T-helper 17 cell (primary cell): ENCODE measurements at regions not wholly inside any gene's neighbourhood (a gene's known extent, or its start where the extent isn't known, plus 50 kb on each side); places are given as distances from the start of the nearest gene placed in this dataset.
A peak's percentile ranks its signal among the peaks of the same experiment; 100 is the strongest.
"Not testable (repeated sequence)": the region's sequence is repeated elsewhere in the genome, so short reads cannot be mapped to it uniquely, and the experiment has no call there.

Source experiments
- ATAC-seq: fragments of 150-1000 bp; cut with Tn5 transposase; 2 replicates; pipeline ENCODE4 v1.10.0; 2021; ENCODE audit warnings: mild to moderate bottlenecking, moderate library complexity
- DNase-seq, 3 donors: peaks; one replicate each; pipeline versions ENCODE4 v3.0.0 to v3.0.0-alpha.2; 2020 to 2021
- H3K9me3 ChIP-seq: one replicate; pipeline ENCODE4 v1.7.0; 2013; ENCODE audit warnings: low read length, mild to moderate bottlenecking; ENCODE audit not compliant: control insufficient read depth, poor library complexity, severe bottlenecking
- H3K27ac Mint-ChIP-seq: one replicate; pipeline ENCODE4 v1.8.0; 2022; ENCODE audit warnings: mild to moderate bottlenecking, moderate library complexity, mixed read lengths
- H3K27me3 Mint-ChIP-seq: one replicate; pipeline ENCODE4 v1.8.0; 2022; ENCODE audit warnings: mixed read lengths
- H3K36me3 Mint-ChIP-seq: one replicate; pipeline ENCODE4 v1.8.0; 2022; ENCODE audit warnings: low read depth, mixed read lengths
- H3K4me1 Mint-ChIP-seq: one replicate; pipeline ENCODE4 v1.8.0; 2022; ENCODE audit warnings: mild to moderate bottlenecking, mixed read lengths
- H3K4me3 Mint-ChIP-seq: one replicate; pipeline ENCODE4 v1.8.0; 2022; ENCODE audit warnings: mild to moderate bottlenecking, moderate library complexity, mixed read lengths

DNA sequence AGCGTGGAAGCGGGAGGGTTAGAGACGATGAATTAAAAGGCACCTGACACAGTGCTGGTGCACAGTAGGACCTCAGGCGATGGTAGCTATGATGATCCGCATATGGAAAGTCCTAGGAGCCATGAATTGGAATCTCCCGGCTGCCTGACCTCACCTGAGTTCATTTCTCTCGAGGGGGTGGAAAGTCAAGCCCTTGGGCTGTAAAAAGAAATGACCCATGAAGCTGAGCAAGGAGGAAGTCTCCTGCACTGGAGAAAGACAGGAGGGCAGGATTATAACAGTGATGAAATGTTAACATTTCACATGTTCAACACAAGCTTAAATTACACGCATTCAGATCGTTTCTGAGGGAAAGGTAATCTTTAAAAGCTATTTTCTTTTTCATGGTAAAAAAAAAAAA, 481.2 kb downstream of the MATN1 start:
- ATAC-seq = no peak
- Mint-ChIP-seq H3K4me3 (no peak overlapping the region), H3K27ac (no peak overlapping the region), H3K27me3 (peaks cover 56% of the 10 kb centered on the region), H3K36me3 (peaks cover 5% of the 10 kb centered on the region), H3K4me1 (peaks cover 2% of the 10 kb centered on the region)
- no peak for DNase-seq
- no peaks in the 10 kb centered on the region for H3K9me3 ChIP-seq

DNA sequence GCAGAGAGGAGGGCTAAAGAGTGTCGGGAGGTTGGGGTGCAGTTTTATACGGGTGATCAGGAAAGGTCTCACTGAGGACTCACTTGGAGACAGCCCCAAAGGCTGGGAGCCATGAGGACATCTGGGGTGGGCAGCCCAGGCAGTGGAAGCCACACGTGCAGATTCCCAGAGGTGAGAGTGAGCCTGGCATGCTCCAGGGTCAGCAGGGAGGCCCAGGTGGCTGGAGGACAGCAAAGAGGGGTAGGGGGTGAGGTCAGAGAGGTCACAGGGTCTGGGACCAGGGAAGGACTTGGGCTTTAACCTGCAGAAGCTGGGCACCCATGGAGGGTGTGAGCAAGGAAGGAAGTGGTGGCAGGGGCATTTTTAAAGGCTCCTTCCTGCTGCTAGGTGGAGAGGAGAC, 481.7 kb downstream of the MATN1 start:
- H3K9me3 ChIP-seq = no peaks in the 10 kb centered on the region
- DNase-seq (no peak), ATAC-seq (no peak)
- peak overlapping the region; percentile 51 for H3K27ac Mint-ChIP-seq
- H3K27me3 Mint-ChIP-seq = peaks cover 56% of the 10 kb centered on the region
- no peak overlapping the region for H3K4me3 Mint-ChIP-seq
- H3K4me1 Mint-ChIP-seq = peaks cover 2% of the 10 kb centered on the region
- H3K36me3 Mint-ChIP-seq = peaks cover 5% of the 10 kb centered on the region

DNA sequence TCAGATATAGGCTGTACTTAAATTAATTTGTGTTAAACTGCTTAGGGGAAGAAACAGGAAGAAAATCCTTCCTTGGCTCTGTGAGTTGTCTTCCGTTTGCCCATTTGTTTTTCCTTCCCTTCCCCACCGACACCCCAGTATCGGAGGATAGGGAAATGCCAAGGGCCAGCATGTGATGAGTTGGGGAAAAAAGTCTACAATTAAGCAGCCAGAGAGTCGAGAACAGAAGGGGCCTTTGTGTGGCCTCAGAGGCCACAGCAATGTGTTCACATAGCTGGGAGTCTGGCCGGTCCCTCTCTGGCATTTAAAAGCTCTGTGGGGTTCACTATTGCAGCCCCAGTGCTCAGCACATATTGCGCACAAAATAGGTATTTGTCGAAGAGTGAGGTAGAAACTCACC, 489.3 kb downstream of the MATN1 start:
- H3K4me1 Mint-ChIP-seq = peaks cover 2% of the 10 kb centered on the region
- no peaks in the 10 kb centered on the region for H3K9me3 ChIP-seq
- H3K4me3 Mint-ChIP-seq = no peak overlapping the region
- H3K27me3 Mint-ChIP-seq = peaks cover 22% of the 10 kb centered on the region
- ATAC-seq (no peak), DNase-seq (no peak)
- no peak overlapping the region for H3K27ac Mint-ChIP-seq
- no peaks in the 10 kb centered on the region for H3K36me3 Mint-ChIP-seq

DNA sequence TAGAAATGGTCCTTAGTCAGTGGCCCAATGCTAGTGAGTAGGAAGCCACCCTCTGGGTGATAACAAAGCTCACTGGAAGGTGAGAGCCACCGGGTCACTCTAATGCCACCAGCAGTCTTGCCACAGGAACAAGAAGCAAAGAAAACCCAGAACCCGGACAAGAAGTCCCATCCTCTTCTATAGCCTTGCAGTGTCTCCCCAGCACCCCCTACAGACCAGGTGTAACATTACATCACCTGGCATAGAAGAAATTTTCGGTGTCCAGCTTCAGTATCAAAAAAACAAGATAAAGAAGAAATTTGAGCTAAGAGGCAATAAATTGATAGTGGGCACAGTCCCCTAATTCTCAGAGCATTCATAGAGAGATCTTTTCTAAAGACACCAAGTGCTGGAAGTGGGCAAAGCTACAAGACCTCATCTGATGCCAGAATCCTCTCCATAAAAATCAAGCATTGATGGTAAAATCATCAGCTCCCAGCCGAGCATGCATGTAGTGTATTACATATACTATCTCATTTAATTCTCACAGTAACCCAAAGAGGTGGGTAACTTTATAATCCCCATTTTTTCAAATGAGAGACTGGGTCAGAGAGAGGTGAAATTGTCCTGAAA, 491.0 kb downstream of the MATN1 start:
- ATAC-seq = peak; percentile 37

DNA sequence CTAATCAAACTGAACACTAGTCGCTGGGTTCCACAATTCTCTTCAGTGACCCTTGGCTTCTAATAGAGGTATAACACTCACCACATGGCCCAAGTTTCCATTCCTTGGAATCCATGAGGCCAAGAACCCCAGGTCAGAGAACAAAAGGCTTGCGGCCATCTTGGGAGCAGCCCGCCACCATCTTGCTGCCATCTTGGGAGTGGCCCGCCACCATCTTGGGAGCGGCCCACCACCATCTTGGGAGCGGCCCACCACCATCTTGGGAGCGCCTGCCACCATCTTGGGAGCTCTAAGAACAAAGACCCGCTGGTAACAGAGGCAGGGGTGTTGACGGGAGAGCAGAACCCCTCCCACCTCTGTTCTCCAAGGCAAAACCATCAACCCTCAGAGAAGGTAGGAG, 493.4 kb downstream of the MATN1 start:
- Mint-ChIP-seq H3K4me1 (no peaks in the 10 kb centered on the region), H3K4me3 (no peak overlapping the region), H3K36me3 (no peaks in the 10 kb centered on the region), H3K27ac (no peak overlapping the region), H3K27me3 (peaks cover 36% of the 10 kb centered on the region)
- ATAC-seq (no peak), DNase-seq (no peak)
- H3K9me3 ChIP-seq = no peaks in the 10 kb centered on the region

More for the DNA sequence above, 491.0 kb downstream of the MATN1 start:
- H3K4me3 Mint-ChIP-seq = no peak overlapping the region
- no peaks in the 10 kb centered on the region for H3K36me3 Mint-ChIP-seq
- H3K27me3 Mint-ChIP-seq = peaks cover 30% of the 10 kb centered on the region
- no peak overlapping the region for H3K27ac Mint-ChIP-seq
- H3K4me1 Mint-ChIP-seq = peaks cover 2% of the 10 kb centered on the region
- DNase-seq = no peak
- no peaks in the 10 kb centered on the region for H3K9me3 ChIP-seq

DNA sequence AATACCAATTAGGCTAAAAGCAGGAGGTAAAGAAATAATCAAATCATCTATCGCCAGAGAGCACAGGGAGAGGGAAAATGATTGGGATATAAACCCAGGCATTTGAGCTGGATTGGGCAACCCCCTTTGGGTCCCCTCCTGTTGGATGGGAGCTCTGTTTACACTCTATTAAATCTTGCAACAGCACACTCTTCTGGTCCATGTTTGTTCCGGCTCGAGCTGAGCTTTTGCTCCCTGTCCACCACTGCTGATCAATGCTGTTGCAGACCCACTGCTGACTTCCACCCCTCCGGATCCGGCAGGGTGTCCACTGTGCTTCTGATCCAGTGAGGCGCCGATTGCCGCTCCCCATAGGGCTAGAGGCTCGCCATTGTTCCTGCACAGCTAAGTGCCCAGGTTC, 493.8 kb downstream of the MATN1 start:
- peaks cover 40% of the 10 kb centered on the region for H3K27me3 Mint-ChIP-seq

DNA sequence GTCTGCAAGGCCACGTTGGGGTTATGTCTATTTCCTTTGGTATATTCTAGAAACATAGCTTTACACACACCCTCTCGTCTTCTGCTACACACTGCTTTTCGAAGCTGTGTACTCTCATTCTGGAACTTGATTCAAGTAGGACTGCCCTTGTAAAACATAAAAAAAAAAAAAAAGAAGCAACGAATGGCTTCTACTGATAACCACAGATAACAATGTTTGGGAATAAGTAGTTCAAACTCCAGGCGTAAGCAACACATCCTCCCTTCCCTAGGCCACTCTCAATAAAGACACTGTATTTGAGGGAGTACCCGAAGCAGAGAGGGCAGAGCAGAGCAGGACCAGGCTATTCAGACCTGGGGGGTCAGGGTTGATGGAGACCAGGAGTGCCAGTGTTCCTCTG, 496.7 kb downstream of the MATN1 start:
- H3K36me3 Mint-ChIP-seq = no peaks in the 10 kb centered on the region
- H3K27me3 Mint-ChIP-seq = peaks cover 36% of the 10 kb centered on the region
- H3K9me3 ChIP-seq = no peaks in the 10 kb centered on the region
- DNase-seq (no peak), ATAC-seq (no peak)
- no peaks in the 10 kb centered on the region for H3K4me1 Mint-ChIP-seq
- H3K27ac Mint-ChIP-seq = no peak overlapping the region
- H3K4me3 Mint-ChIP-seq = no peak overlapping the region

More for the DNA sequence above, 493.8 kb downstream of the MATN1 start:
- DNase-seq (no peak), ATAC-seq (no peak)
- Mint-ChIP-seq H3K4me3 (no peak overlapping the region), H3K27ac (no peak overlapping the region), H3K4me1 (no peaks in the 10 kb centered on the region), H3K36me3 (no peaks in the 10 kb centered on the region)
- H3K9me3 ChIP-seq = no peaks in the 10 kb centered on the region

DNA sequence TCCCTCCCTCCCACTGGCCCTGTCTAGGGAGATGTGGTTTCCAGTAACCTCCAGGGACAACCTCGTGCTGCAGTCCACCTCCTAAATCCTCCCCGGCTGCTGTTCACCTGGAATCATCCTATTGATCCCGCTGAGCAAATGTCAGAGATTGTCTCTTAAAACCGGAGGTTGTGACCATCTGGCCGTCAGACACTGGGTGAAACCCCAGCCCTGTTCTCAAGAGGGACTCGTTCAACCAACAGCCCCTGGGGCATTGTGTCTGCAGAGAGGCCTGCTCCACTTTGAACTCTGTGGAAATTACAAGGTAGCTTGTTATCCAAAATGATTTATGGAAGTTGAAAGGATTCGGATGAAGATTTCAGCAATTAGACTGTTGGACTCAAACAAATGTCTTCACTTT, 498.0 kb downstream of the MATN1 start:
- no peaks in the 10 kb centered on the region for H3K9me3 ChIP-seq
- peaks cover 47% of the 10 kb centered on the region for H3K27me3 Mint-ChIP-seq
- ATAC-seq = no peak
- H3K27ac Mint-ChIP-seq = no peak overlapping the region
- DNase-seq = no peak
- H3K4me3 Mint-ChIP-seq = no peak overlapping the region
- H3K36me3 Mint-ChIP-seq = no peaks in the 10 kb centered on the region
- H3K4me1 Mint-ChIP-seq = no peaks in the 10 kb centered on the region

DNA sequence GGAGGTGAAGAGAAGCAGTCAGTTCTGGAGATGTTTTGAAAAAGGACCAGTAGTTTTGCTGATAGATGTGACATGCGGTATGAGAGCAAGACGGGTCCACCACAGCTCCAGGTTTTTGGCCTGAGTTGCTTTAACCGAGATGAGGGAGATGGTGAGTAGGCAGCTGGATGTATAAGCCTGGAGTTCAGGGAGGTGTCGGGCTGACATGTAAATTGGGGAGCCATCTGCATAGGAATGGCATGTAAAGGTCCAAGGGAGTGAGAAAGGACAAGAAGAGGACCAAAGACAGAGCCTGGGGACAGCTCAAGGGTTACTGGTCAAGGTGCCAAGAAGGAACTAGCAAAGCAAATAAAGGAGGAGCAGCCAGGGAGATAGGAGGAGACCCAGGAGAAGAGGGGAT, 503.7 kb downstream of the MATN1 start:
- no peak overlapping the region for H3K27ac Mint-ChIP-seq
- ATAC-seq (no peak), DNase-seq (no peak)
- peaks cover 2% of the 10 kb centered on the region for H3K36me3 Mint-ChIP-seq
- H3K27me3 Mint-ChIP-seq = peaks cover 43% of the 10 kb centered on the region
- H3K4me1 Mint-ChIP-seq = peaks cover 4% of the 10 kb centered on the region
- H3K4me3 Mint-ChIP-seq = no peak overlapping the region
- H3K9me3 ChIP-seq = no peaks in the 10 kb centered on the region

DNA sequence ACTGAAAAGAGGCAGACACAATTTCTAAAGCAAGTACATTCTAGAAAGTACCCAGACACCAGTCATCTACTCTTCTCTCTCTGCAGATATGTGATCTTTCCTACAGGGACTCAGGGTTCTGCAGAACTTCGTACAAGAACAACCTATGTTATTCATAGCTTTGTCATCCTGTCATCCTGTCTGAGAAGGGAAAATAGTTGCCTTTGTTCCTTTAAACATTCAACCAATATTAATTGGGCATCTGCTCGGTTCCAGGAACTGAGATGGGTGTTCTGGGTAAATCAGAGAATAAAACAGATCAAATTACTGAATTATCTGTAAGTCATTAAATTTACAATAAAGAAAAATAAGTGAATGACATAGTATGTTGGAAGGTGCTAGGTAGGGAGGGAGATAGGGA, 504.9 kb downstream of the MATN1 start:
- H3K9me3 ChIP-seq = no peaks in the 10 kb centered on the region
- peaks cover 43% of the 10 kb centered on the region for H3K27me3 Mint-ChIP-seq
- ATAC-seq (no peak), DNase-seq (no peak)
- no peak overlapping the region for H3K4me3 Mint-ChIP-seq
- H3K36me3 Mint-ChIP-seq = peaks cover 2% of the 10 kb centered on the region
- no peak overlapping the region for H3K27ac Mint-ChIP-seq
- peaks cover 4% of the 10 kb centered on the region for H3K4me1 Mint-ChIP-seq

DNA sequence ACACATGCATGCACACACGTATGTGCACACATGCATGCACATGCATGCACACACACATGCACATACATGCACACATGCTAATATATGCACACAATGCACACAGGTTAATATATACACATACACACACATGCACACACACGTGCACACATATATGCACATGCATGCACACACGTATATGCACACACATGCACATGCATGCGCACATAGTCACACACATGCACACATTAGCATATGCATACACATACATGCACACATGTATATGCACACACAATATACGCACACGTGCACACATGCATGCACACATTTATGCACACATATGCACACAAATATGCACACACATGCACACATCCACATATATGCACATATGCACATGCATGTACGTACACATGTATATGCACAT, 506.8 kb downstream of the MATN1 start:
- ATAC-seq = no peak
- H3K4me1 Mint-ChIP-seq = peaks cover 4% of the 10 kb centered on the region
- no peak overlapping the region for H3K27ac Mint-ChIP-seq
- H3K27me3 Mint-ChIP-seq = peaks cover 45% of the 10 kb centered on the region
- no peaks in the 10 kb centered on the region for H3K9me3 ChIP-seq
- no peak for DNase-seq
- H3K4me3 Mint-ChIP-seq = no peak overlapping the region
- H3K36me3 Mint-ChIP-seq = peaks cover 2% of the 10 kb centered on the region

DNA sequence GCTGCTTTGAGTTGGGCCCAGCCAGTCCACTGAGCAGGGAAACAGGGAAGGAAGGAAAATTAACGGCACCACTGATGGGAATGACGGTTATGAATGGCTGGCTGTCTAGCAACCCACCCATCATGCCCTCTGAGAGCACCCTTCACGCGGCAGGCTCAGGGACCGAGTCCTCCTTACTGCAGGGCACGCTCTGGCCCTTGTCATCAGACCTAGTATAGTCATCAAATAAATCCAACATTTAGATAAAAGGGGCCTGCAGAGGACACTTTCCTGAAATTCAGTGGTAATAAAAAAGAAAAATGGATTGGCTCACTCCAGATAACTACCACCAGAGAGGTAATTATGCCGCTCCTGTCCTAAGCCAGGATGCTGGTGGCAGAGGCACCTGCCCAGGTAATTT, 509.4 kb downstream of the MATN1 start:
- H3K4me3 Mint-ChIP-seq = no peak overlapping the region
- no peaks in the 10 kb centered on the region for H3K36me3 Mint-ChIP-seq
- ATAC-seq = no peak
- H3K9me3 ChIP-seq = no peaks in the 10 kb centered on the region
- H3K4me1 Mint-ChIP-seq = peaks cover 2% of the 10 kb centered on the region
- no peak overlapping the region for H3K27ac Mint-ChIP-seq
- H3K27me3 Mint-ChIP-seq = peaks cover 30% of the 10 kb centered on the region
- no peak for DNase-seq

DNA sequence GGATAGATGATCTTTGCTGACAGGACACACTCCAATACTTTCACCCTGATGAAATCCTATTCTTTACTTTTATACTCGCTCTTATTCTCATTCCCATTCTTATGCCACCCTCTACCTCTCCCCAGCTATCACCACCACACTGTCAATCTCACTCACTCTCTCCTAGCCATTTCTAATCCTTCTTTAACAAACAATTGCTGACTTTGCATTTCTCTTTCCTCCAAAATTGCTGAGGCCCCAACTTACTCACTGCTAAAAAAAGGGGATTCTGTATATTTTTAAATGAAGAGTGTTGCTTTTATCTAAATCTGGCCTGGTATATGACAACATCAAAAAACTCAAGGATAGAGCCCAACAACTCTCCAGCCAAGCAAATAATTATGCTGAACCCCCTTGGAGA, 515.4 kb downstream of the MATN1 start:
- ATAC-seq, DNase-seq, H3K4me1 Mint-ChIP-seq, H3K36me3 Mint-ChIP-seq, H3K27ac Mint-ChIP-seq, H3K9me3 ChIP-seq, H3K4me3 Mint-ChIP-seq: not testable (repeated sequence)
- peaks cover 18% of the 10 kb centered on the region for H3K27me3 Mint-ChIP-seq

DNA sequence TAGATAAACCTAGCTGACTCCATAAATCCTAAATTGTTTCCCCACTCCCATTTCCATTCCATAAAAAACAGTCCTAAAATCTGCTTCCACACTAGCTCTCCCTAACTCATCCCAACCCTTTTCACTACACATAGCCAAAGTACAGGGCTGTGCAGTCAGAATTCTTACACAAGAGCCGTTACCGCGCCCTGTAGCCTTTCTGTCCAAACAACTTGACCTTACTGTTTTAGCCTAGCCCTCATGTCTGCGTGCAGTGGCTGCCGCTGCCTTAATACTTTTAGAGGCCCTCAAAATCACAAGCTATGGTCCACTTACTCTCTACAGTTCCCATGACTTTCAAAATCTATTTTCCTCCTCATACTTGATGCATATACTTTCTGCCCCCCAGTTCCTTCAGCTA, 516.8 kb downstream of the MATN1 start:
- not testable (repeated sequence) for H3K27me3 Mint-ChIP-seq

More for the DNA sequence above, 516.8 kb downstream of the MATN1 start:
- not testable (repeated sequence) for ATAC-seq, H3K27ac Mint-ChIP-seq, H3K9me3 ChIP-seq, H3K4me1 Mint-ChIP-seq, H3K4me3 Mint-ChIP-seq, DNase-seq, H3K36me3 Mint-ChIP-seq
